ENCODE measurements at regions not wholly inside any gene's neighbourhood (a gene's known extent, or its start where the extent isn't known, plus 50 kb on each side); places are given as distances from the start of the nearest gene placed in this dataset.

DNA sequence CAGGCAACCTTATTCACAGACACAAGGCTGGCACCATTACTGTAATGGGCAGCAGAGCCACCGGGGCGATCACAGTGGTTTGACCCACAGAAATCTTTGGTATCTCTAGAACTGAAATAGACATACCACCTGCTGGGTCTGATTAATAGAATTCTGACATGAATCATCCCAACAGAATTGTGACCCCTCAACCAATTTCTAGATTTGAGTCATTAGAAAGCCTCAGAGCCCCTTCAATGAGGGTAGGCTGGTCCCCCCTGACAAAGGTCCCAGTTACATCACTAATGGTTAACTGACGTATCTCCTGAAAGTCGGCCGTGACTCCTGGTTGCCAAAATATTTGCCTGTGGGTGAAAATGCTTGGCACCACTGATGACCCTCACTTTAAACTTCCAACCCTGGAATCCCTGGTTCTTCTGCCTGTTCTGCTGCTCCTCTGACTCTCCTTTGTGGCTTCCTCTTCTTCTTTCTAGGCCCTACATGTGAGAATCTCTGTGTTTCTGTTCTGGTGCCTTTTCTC, 124.9 kb upstream of the ARID1B start:
- in situ Hi-C loops (cut with MboI; ENCODE audit: low sequenced_read_pairs) = no loop called here

DNA sequence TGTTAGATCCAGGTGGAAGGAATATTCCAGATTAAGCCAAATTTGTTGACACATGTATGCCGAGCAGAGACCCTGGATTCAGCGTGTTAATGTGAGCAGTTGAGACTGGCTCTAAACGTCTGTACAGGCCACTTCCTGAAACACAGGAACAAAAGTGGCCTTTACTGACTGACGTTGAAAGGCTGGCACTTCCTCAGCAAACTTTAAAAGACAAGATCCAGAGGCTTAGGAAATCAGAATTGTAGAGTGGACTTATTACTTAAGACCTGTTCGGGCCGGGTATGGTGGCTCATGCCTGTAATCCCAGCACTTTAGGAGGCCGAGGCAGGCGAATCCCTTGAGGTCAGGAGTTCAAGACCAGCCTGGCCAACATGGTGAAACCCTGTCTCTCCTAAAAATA, 125.7 kb upstream of the ARID1B start:
- in situ Hi-C loops (cut with MboI; ENCODE audit: low sequenced_read_pairs) = no loop called here

DNA sequence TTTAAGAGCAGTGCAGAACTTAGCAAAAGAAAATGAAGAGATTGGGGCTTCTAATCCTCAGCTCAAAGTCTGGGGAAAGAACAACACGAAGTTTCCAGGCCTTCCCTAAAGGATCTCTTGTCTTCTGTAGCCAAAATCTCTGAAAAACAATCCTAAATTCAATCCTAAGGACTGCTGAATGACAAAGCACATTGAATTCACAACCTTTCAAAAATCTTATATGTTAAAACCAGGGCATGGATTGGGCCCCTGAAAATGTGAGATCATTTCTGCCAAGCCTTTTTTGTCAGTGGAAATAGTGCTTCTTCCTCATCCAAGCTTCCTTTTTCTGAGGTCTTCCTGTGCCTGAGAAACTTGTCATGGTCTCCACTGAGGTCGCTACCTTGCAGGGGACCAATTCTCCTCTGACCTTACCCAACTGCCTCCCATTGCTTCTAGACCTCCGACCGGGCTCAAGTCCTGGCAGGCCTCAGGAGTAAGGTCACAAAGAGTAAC, 126.2 kb upstream of the ARID1B start:
- in situ Hi-C loops (cut with MboI; ENCODE audit: low sequenced_read_pairs) = no loop called here

DNA sequence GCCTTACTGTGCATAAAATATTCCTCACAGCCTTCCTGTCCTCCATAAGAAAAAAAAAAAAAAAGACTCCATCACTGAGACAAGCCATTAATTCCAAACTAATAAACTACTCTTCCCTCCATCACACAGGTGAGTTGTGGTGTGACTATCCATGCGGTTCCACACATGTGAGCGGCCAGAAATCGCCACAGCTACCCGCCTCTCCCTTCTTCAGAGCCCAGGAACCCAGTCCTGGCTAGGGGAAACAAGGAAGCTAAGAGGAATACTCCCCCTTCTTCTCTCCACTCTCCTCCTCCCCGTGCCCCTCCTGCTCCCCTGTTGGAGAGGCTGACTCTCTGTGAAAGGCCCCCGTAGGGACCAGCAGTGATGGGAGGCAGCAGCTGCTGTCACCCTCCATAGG, 128.6 kb upstream of the ARID1B start:
- in situ Hi-C loops (cut with MboI; ENCODE audit: low sequenced_read_pairs) = no loop called here

DNA sequence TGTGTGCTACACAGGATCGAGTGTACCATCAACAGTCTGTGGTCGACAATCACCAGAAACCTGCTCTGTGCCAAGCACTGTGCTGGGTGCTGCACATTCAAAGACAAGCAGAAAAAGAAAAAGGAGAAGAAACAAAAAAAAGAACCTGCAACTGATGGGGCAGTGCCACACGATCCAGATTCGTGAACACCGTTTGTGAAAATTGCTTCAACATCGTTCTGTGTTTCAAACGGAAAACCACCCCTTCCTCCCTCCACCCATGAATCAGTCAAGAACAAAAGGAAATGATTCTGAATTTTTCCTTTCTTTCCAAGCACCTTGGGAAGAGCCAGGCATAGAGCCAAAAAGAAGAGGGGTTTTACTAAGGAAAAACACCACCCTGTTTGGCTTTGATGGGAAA, 129.2 kb upstream of the ARID1B start:
- in situ Hi-C loops (cut with MboI; ENCODE audit: low sequenced_read_pairs) = no loop called here

DNA sequence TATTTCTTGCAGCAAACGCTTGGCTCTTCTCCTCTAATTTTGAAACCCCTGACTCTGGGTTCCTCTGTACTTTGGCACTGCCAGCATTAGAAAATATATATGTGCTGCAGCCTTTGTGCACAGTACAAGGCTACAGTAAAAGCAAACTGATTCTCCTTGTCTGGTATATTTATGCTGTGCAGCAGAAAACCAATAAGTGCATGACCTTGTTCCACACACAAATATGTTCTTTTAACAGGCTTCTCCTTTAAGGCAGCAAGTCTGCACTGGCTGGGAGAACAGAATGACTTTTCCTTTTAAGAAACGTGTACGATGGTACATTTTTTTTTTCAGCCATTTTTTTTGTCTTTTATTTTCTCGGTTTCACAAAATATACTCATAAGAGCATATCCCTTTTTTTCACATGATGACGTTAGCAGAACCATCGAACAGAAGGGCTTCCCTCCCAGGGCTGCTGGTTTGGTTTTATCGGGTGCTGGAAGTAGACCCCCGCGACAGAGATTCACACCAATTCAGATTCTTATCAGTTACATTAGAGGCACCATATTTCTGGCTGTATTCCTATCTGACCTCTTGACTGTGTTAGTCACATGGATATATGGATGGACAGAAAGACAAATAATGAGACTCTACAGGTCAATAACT, 129.9 kb upstream of the ARID1B start:
- in situ Hi-C loops (cut with MboI; ENCODE audit: low sequenced_read_pairs) = no loop called here

DNA sequence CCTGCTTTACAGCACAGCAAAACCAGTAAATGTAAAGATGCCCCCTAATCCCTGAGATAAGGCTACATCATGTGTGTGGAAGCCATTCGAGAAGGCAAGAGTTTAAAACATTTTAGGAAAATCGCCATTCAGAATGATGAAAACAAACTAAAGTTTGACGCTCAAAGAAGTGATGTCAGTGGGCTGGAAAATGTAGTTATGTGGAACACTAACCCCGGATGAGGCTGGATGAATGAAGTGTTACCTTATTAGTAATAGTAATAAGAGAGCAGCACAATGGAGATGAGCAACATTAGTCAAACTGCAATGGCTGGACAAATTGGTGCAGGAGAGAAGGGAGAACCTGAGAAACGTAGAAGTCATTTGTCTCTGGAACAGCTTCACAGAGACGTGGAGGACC, 130.7 kb upstream of the ARID1B start:
- in situ Hi-C loops (cut with MboI; ENCODE audit: low sequenced_read_pairs) = no loop called here

DNA sequence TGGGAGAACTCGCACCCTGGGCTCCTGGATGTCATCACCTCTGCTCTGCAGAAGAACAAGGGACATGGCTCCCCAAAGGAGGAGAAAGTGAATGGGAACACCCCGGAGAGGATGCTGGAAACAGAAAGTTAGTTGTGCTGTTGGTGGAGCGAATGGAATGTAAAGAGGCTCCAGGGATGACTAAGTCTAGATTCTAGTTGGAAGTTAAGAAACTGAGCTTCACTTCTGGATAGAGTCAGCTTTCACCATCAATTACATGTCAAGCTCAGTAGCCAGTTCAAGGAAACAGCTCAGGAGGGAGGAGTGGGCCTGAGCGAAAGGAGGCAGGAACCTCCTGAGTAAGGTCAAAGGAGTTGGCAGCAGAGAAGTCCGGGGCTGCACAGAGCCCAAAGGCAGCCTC, 132.1 kb upstream of the ARID1B start:
- in situ Hi-C loops (cut with MboI; ENCODE audit: low sequenced_read_pairs) = no loop called here

DNA sequence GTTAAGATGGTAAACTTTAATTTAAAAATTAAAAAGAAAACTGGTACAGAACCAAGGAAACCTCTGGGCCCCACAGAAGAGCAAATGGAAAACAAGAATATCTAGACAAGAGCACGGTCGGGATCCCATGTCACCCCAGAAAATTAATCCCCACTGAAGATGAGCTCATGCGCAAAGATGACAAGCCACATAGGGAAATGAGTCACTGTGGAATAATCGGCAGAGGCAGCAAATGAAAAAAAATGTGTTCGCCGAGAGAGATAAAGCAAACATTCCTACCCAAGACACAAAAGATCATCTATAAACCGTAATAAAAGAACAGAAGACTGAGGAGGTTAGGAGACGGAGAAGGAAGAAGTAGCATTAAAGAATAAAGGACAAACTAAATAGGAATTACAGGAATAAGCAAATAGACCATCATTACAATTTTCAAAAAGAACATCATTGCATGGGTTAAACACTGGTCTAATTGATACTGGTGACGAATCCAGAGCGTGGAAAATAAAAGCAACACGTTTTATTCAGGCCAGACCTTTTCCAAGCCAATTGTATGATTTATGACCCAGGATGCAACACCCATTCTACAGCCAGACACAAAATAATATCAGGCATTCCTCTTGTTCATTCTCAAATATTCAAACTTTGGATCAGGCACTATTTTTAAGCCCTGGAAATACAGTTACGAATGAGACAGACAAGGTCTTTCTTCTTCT, 138.0 kb upstream of the ARID1B start:
- in situ Hi-C loops (cut with MboI; ENCODE audit: low sequenced_read_pairs) = no loop called here

DNA sequence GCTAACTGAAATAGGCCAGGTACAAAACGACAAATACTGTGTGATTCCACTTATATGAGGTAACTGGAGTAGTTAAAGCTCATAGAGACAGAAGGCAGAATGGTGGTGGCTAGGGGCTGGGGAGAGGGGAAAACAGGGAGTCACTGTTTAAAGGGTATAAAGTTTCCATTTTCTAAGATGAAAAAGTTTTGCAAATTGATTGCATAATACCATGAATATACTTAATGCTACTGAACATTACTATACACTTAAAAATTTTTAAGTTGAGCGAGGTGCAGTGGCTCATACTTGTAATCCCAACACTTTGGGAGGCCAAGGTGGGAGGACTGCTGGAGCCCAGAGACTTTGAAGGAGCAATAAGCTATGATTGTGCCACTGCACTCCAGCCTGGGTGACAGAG, 138.6 kb upstream of the ARID1B start:
- in situ Hi-C loops (cut with MboI; ENCODE audit: low sequenced_read_pairs) = no loop called here

DNA sequence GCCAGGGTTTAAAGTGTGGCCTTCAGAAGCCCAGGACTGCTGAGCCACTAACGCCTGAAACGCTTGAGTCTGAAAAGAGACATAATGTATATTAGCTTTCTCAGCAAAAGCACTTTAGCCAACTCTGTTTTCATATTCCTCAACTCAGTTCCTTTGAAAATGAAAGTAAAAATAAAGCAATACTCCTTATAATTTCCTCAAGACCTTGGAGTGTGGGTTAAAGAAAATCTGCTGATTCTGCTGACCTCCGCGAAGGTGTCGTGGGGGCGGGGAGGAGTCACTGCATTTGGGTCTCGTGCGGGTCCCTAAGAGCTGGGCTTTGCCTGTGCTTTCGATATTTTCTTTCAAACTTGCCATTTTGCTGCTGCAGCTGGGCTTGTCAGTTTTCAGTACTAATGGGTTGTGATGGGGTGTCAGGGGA, 142.2 kb upstream of the ARID1B start:
- in situ Hi-C loops (cut with MboI; ENCODE audit: low sequenced_read_pairs) = no loop called here

DNA sequence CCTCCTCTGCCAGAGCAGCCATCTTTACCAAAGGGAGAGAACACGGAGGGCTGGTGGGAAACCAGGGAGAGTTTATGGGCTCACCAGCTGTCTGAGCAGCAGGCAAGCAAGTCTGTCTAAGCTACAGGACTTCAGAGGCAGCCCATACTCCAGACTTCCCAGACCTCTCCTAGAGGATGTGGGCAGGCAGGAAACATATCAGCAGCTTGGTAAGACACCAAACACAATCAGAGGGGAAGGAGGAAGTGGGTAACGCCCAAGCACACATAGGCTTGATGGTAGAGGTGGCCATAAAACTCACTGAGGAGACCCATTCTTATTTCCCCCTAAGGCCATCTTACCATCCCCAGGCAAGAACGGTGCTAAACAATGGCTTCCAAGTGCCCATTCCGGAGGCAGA, 143.1 kb upstream of the ARID1B start:
- in situ Hi-C loops (cut with MboI; ENCODE audit: low sequenced_read_pairs) = no loop called here

DNA sequence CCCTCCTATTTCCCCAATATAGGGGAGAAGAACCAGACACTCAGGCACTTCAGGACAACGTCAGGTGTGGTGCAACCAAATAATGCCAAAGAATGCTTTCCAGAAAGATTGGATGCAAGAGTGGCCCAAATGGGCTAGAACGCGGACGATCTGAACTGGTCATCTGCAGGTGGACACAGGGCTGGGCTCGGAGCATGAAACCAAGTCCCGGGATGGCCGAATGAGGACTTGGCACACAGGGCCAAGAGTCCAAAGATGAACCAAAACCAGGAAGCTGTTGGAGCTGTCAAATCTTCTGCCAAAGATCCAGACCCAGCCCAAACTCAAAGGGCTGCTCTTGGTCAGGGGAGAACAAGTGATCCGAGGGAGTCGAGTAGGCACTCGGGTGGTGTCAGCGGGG, 143.9 kb upstream of the ARID1B start:
- in situ Hi-C loops (cut with MboI; ENCODE audit: low sequenced_read_pairs) = no loop called here

DNA sequence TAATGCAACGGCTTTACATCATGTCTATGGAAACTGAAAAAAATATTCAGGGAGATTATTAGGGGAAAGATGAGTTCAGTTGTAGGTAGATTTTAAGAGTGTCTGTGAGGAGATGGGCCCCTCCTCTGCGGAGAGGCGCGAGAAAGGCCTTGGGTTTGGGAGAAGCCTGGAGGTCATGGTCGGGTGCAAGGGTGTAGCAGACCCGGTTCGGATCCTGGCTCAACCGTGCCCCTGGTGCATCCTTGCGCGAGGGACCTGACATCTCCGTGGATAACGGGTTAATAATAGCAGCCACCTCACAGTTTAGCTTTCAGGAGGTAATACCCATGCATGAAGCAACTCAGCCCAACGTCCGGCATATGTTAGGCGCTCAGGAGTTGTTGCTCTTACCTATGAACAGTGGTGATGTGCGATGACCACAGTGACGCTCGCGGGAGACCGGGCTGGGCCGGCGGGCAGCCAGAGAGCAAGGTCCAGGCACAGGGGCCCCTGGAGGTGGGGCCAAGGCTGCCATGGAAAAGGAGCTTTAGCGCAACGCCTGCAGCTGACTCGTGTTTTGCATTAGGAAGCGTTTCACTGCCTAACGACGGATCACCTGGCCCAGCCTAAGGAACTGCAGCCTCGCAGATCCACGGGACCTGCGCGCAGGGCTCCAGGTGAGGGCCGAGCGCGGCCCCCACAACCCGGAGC, 146.4 kb upstream of the ARID1B start:
- in situ Hi-C loops (cut with MboI; ENCODE audit: low sequenced_read_pairs) = no loop called here

DNA sequence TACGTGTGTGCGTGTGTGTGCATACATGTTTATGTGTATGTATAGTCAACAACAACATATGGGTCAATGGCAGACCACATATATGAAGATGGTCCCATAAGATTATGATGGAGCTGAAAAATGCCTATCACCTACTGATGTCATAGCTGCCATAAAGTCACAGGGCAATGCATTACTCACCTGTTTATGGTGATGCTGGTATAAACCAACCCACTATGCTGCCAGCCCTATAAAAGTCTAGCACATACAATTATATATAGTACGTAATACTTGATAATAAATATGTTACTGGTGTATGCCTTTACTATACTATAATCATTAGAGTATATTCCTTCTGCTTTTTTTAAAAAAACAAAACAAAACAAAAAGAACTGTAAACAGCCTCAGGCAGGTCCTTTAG, 148.4 kb upstream of the ARID1B start:
- in situ Hi-C loops (cut with MboI; ENCODE audit: low sequenced_read_pairs) = no loop called here

DNA sequence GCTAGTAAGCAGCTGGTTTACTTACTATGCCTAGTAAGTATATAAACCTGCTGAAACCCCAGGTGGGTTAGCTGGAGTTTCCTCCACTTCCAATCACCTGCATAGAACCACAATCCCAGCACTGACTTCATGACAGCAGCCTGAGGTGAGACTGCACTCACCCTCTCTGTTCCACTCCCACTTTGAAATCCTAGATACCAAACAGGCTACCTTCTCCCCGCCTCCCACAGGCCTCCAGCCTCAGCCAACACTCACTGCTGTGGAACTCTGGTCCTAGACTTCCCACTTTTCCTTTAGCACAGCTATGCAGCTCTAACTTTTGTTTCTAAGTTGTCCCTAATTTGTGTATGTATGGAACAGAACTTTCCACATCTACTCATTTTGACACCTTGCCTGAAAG, 149.7 kb upstream of the ARID1B start:
- in situ Hi-C loops (cut with MboI; ENCODE audit: low sequenced_read_pairs) = no loop called here

DNA sequence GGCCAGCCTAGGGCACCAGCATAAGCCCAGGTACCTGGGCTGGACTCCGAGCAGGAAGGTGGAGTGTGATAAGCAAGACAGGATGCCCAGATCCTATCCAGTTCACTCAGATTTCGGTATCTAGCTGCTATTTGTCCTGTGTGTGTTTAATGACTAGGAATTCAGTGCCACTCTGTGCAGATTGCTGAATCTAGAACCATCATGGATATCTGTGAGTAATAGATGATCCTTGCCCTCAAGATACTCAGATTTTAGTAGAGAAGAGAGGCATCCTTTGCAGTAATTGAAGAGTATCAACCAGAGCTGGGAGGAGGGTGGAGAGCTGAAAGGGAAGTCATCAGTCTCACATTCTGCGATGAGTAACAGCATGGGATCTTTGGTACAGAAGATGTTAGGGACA, 155.0 kb upstream of the ARID1B start:
- in situ Hi-C loops (cut with MboI; ENCODE audit: low sequenced_read_pairs) = no loop called here

DNA sequence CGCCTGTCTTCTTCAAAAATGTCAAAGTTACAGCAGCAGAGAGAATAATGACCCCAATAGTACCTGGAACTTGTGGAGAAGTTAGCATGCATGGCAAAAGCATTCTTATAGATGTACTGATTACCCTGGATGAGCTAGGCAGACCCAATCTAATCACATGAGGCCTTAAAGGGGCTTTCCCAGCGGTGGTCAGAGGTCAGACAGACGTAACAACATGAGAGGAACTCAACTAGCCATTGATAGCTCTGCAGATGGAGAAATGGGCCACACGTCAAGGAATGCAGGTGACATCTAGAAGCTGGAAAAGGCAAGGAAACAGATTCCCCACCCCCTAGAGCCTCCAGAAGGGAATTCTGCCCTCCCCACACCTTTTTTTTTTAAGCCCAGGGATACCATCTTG, 156.8 kb upstream of the ARID1B start:
- in situ Hi-C loops (cut with MboI; ENCODE audit: low sequenced_read_pairs) = no loop called here

DNA sequence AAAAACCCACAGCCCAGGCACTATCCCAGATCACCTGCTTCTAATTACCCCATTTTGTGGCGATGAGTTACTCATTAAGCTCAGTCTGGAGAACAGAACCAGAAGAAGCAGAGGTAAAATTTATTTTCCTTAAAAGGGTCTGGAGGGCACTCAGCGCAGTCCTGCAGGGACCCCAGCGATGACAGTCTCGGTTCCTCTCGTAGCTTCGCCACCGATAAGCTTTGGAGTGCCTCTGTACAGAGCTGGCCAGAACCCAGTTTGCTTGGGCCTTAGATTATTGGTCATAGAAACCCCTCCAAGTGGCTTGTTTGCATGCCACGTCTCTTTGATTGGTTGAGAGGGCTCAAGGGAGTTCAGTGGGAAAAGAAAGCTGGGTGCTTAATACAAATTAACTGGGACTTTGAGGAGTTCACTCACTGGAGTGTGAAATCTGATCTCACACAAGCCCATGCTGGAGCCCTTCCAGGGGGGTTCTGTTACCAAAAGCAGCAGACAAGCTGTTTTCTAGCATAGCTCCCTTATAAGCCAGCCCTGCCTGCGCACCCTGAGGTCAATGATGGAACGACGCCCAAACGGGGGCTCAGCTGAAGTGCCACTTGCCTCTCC, 158.5 kb upstream of the ARID1B start:
- in situ Hi-C loops (cut with MboI; ENCODE audit: low sequenced_read_pairs) = no loop called here

DNA sequence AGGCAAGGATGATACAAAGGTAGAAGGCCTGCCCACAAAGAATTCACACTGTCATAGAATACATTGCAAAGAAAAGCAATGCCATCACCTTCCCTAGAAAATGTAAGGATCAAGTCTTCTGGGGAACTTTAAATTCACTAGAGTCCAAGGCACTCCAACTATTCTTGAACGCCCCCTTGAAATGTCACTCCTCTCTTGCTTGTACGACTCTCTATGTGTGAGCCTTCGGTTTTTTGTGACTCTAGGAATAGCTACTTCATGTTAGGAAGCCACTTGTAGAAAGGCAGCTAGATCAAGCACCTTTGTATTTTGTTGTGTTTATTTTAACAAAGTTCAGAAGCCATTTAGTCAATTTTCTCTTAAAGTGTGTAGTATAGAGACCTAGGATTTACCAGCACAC, 159.2 kb upstream of the ARID1B start:
- in situ Hi-C loops (cut with MboI; ENCODE audit: low sequenced_read_pairs) = no loop called here

DNA sequence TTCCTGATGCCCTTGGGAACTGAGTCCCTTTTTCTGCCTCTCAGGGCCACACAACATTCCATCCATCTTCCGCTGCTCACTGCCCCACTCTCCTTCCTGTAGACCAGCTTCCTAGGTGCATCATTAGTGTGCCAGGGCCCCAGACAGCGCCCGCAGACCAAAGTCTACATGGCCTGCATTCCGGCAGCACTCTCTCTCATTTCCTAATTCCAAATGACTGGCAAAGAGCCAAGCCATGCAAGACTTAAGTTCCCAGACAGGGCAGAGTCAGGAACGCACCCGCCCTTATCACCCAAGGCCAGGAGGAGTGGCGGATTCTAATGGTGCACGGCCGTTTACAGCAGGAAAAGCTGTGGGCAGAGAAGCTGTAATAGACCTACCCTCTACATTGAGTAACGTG, 159.8 kb upstream of the ARID1B start:
- in situ Hi-C loops (cut with MboI; ENCODE audit: low sequenced_read_pairs) = no loop called here

DNA sequence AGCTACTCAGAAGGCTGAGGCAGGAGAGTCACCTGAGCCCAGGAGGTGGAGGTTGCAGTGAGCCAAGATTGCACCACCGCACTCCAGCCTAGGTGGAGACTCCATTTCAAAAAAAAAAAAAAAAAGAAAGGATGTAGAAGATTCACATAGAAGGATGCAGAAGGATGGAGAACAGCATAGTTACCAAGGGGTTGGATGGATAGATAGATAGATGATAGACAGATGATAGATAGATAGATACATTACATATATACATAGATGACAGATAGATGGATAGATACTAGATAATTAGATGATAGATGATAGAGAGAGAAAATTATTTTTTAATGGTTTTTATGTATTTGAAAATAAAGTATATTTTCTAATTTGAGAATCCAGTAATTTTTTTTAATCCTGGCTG, 160.7 kb upstream of the ARID1B start:
- in situ Hi-C loops (cut with MboI; ENCODE audit: low sequenced_read_pairs) = no loop called here
